ENCODE measurements at regions not wholly inside any gene's neighbourhood (a gene's known extent, or its start where the extent isn't known, plus 50 kb on each side); places are given as distances from the start of the nearest gene placed in this dataset.

GRCh38 chr2:107597507-107597906 lies 229.2 kb upstream of the RGPD4 start:
- H3K27me3 ChIP-seq (ENCODE audit: insufficient read depth, poor library complexity, severe bottlenecking) = no peaks in the 10 kb centered on the region
- no peak for DNase-seq (ENCODE audit: low read depth in 1 of 2, low spot score in 1 of 2)
- no peak overlapping the region for H3K4me3 ChIP-seq (replicated peaks; ENCODE audit: insufficient read depth, low read length)
- no peak overlapping the region for H3K27ac ChIP-seq (replicated peaks)
- no peak for TF ChIP-seq CTCF (IDR thresholded peaks at IDR 0.05; ENCODE audit: insufficient read depth, low read length)

- no peak for DNase-seq (ENCODE audit: low read depth in 1 of 2, low spot score in 1 of 2)
- TF ChIP-seq REST (IDR thresholded peaks at IDR 0.05; ENCODE audit: insufficient replicate concordance, low read depth) = no peak
- no peak for TF ChIP-seq CTCF (IDR thresholded peaks at IDR 0.05; ENCODE audit: insufficient read depth, low read length)
- TF ChIP-seq SPI1 (IDR thresholded peaks at IDR 0.05; ENCODE audit: borderline replicate concordance, low read depth) = no peak
- TF ChIP-seq GABPA (IDR thresholded peaks at IDR 0.05; ENCODE audit: low read depth) = no peak
- TF ChIP-seq POLR2AphosphoS5 (IDR thresholded peaks at IDR 0.05; ENCODE audit: low read depth) = no peak
- Histone ChIP-seq H3K27ac (replicated peaks) (no peak overlapping the region), H3K4me3 (replicated peaks; ENCODE audit: insufficient read depth, low read length) (no peak overlapping the region), H3K27me3 (ENCODE audit: insufficient read depth, poor library complexity, severe bottlenecking) (no peaks in the 10 kb centered on the region)
These were observed 223.9 kb upstream of the RGPD4 start for GRCh38 chr2:107602801-107603200.

GRCh38 chr2:107607054-107607453 lies 219.6 kb upstream of the RGPD4 start:
- no peak overlapping the region for H3K4me3 ChIP-seq (replicated peaks; ENCODE audit: insufficient read depth, low read length)
- TF ChIP-seq CTCF (IDR thresholded peaks at IDR 0.05; ENCODE audit: insufficient read depth, low read length) (no peak), REST (IDR thresholded peaks at IDR 0.05; ENCODE audit: insufficient replicate concordance, low read depth) (no peak), SPI1 (IDR thresholded peaks at IDR 0.05; ENCODE audit: borderline replicate concordance, low read depth) (no peak)
- no peak overlapping the region for H3K27ac ChIP-seq (replicated peaks)
- no peak for DNase-seq (ENCODE audit: low read depth in 1 of 2, low spot score in 1 of 2)
- no peaks in the 10 kb centered on the region for H3K27me3 ChIP-seq (ENCODE audit: insufficient read depth, poor library complexity, severe bottlenecking)

- no peak overlapping the region for H3K4me3 ChIP-seq (replicated peaks; ENCODE audit: insufficient read depth, low read length)
- H3K27ac ChIP-seq (replicated peaks) = no peak overlapping the region
- no peaks in the 10 kb centered on the region for H3K27me3 ChIP-seq (ENCODE audit: insufficient read depth, poor library complexity, severe bottlenecking)
- no peak for DNase-seq (ENCODE audit: low read depth in 1 of 2, low spot score in 1 of 2)
- TF ChIP-seq GABPA (IDR thresholded peaks at IDR 0.05; ENCODE audit: low read depth) (no peak), CTCF (IDR thresholded peaks at IDR 0.05; ENCODE audit: insufficient read depth, low read length) (no peak), SPI1 (IDR thresholded peaks at IDR 0.05; ENCODE audit: borderline replicate concordance, low read depth) (no peak), REST (IDR thresholded peaks at IDR 0.05; ENCODE audit: insufficient replicate concordance, low read depth) (no peak), POLR2AphosphoS5 (IDR thresholded peaks at IDR 0.05; ENCODE audit: low read depth) (no peak)
These were observed 219.2 kb upstream of the RGPD4 start for GRCh38 chr2:107607473-107607872.

Data from HL-60 (cell line).